Spleen (tissue), 11 donors: ENCODE measurements at regions not wholly inside any gene's neighbourhood (a gene's known extent, or its start where the extent isn't known, plus 50 kb on each side); places are given as distances from the start of the nearest gene placed in this dataset.

Source experiments
- DNase-seq: peaks from one replicate; pipeline ENCODE4 v3.0.0-alpha.2; 2020
- H3K27ac ChIP-seq, 8 donors: fragments of 200-600 bp; sonication (generic) in 7 of 8; 1 replicate in 4 of 8; 2 replicates in 4 of 8; pipeline versions ENCODE4 v1.5.0 to v1.8.0; 2016 to 2021; ENCODE audit warnings: inconsistent platforms in 4 of 8, mild to moderate bottlenecking in 4 of 8, moderate library complexity in 1 of 8
- H3K27me3 ChIP-seq, 7 donors: fragments of 200-600 bp; sonication (generic) in 6 of 7; replicated peaks in 1 of 7; 1 replicate in 4 of 7; 2 replicates in 3 of 7; pipeline versions ENCODE4 v1.5.0 to v1.8.0; 2016 to 2021; ENCODE audit warnings: inconsistent platforms in 3 of 7, mild to moderate bottlenecking in 1 of 7
- H3K36me3 ChIP-seq, 6 donors: fragments of 200-600 bp; sonication (generic) in 5 of 6; 1 replicate in 4 of 6; 2 replicates in 2 of 6; pipeline versions ENCODE4 v1.5.0 to v1.8.0; 2016 to 2021; ENCODE audit warnings: inconsistent platforms in 2 of 6
- H3K4me1 ChIP-seq, 6 donors: fragments of 200-600 bp; sonication (generic) in 5 of 6; 1 replicate in 3 of 6; 2 replicates in 3 of 6; pipeline versions ENCODE4 v1.5.0 to v1.8.0; 2016 to 2021; ENCODE audit warnings: inconsistent platforms in 3 of 6
- H3K4me3 ChIP-seq, 8 donors: fragments of 200-600 bp; sonication (generic) in 7 of 8; 1 replicate in 4 of 8; 2 replicates in 4 of 8; pipeline versions ENCODE4 v1.5.0 to v1.8.0; 2016 to 2021; ENCODE audit warnings: inconsistent platforms in 4 of 8, mild to moderate bottlenecking in 4 of 8, moderate library complexity in 2 of 8
- H3K9me3 ChIP-seq, 8 donors: fragments of 200-600 bp; sonication (generic) in 7 of 8; 1 replicate in 4 of 8; 2 replicates in 4 of 8; pipeline versions ENCODE4 v1.5.0 to v1.8.0; 2016 to 2021; ENCODE audit warnings: inconsistent platforms in 4 of 8
- POLR2A ChIP-seq, 3 donors: fragments of 450-650 bp; IDR thresholded peaks; one replicate each; pipeline ENCODE4 v1.5.1; 2017; ENCODE audit warnings: antibody characterized with exemption in 3 of 3, mild to moderate bottlenecking in 1 of 3
- POLR2AphosphoS5 ChIP-seq, 3 donors: sonication (generic); formaldehyde crosslinking; IDR thresholded peaks; one replicate each; pipeline ENCODE4 v1.5.1; 2017; ENCODE audit warnings: antibody characterized with exemption in 3 of 3
- WGBS, 5 donors: extraction: QIAGEN DNeasy Blood & Tissue Kit in 3 of 5; methylation state at CpG; one replicate each; pipeline versions ENCODE4 v1.1.5 to v1.1.7; 2013 to 2018; 5-methylcytosine and 5-hydroxymethylcytosine counted together
- intact Hi-C: fragments of 100-400 bp; cut with DNase I; formaldehyde crosslinking; loops from one replicate; pipeline ENCODE4 v1.15.0; 2023; ENCODE audit warnings: low total_unique reads
- TF ChIP-seq, protein P1 (sequence below), 11 experiments: fragments of 200-600 bp in 7 of 11; fragments of 450-650 bp in 4 of 11; sonication (generic) in 4 of 11; IDR thresholded peaks in 8 of 11; conservative IDR thresholded peaks in 3 of 11; 1 replicate in 7 of 11; 2 replicates in 4 of 11; pipeline versions ENCODE4 v1.4.0 to v1.8.0; 2016 to 2021; ENCODE audit warnings: antibody characterized with exemption in 11 of 11, inconsistent platforms in 4 of 11, mild to moderate bottlenecking in 1 of 11
- donor health status: healthy with polysubstance abuse.
- donor health status: DM: no; HTN: no; CAD: no; lungs with moderate emphysema.
- donor health status: DM: no; HTN: no; CAD: no.
- donor health status: Bipolar disorder and iron deficiency.
- donor health status: healthy.
- donor health status: DM: no; HTN: no; CAD: no.
- donor health status: DM: yes; HTN: yes; CAD: no.

DNA sequence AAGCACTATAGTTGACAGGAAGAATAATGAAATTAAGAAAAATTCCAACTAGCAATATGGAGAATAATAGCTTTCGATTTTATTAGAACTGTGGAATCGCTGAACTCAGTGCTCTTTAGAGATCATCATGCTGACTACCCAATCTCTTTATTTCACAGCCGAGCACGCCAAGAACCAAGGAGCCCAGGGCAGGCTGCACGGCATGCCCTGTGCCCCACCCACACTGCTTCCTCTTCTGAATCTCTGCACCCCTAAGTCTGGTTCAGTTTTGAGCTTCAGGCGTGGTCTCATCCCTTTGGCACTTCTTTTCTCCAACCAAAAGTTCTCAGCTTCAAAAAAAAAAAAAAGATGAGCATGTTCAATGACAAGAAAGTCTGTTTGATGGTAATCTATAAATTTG is 92.4 kb upstream of the ZNF800 start:
- Histone ChIP-seq H3K9me3 (peaks cover 0 to 7% (median 2%) of the 10 kb centered on the region in 8 donors), H3K27me3 (peaks cover 0 to 9% (median 0%) of the 10 kb centered on the region in 7 donors), H3K27ac (no peak overlapping the region), H3K4me3 (no peak overlapping the region), H3K36me3 (no peaks in the 10 kb centered on the region), H3K4me1 (no peaks in the 10 kb centered on the region)
- intact Hi-C loops, result no loop called here
- WGBS, 5 donors, result 60 to 81% (median 71%) methylated on average over 6 of the region's 6 CpGs
- no peak for TF ChIP-seq POLR2A (IDR thresholded peaks at IDR 0.05)
- no peak for TF ChIP-seq POLR2AphosphoS5 (IDR thresholded peaks at IDR 0.05)
- TF ChIP-seq, protein P1, sequence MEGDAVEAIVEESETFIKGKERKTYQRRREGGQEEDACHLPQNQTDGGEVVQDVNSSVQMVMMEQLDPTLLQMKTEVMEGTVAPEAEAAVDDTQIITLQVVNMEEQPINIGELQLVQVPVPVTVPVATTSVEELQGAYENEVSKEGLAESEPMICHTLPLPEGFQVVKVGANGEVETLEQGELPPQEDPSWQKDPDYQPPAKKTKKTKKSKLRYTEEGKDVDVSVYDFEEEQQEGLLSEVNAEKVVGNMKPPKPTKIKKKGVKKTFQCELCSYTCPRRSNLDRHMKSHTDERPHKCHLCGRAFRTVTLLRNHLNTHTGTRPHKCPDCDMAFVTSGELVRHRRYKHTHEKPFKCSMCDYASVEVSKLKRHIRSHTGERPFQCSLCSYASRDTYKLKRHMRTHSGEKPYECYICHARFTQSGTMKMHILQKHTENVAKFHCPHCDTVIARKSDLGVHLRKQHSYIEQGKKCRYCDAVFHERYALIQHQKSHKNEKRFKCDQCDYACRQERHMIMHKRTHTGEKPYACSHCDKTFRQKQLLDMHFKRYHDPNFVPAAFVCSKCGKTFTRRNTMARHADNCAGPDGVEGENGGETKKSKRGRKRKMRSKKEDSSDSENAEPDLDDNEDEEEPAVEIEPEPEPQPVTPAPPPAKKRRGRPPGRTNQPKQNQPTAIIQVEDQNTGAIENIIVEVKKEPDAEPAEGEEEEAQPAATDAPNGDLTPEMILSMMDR (IDR thresholded peaks at IDR 0.05 in 8 of 11, conservative IDR thresholded peaks at IDR 0.05 in 3 of 11), result no peak
- no peak for DNase-seq

- Histone ChIP-seq H3K27ac (no peak overlapping the region), H3K4me3 (no peak overlapping the region), H3K36me3 (no peaks in the 10 kb centered on the region), H3K4me1 (no peaks in the 10 kb centered on the region), H3K9me3 (no peaks in the 10 kb centered on the region), H3K27me3 (peaks cover 0 to 34% (median 0%) of the 10 kb centered on the region in 7 donors)
- no peak for DNase-seq
- 72 to 79% (median 73%) methylated on average over 2 of the region's 2 CpGs for WGBS, 5 donors
- TF ChIP-seq POLR2A (IDR thresholded peaks at IDR 0.05) (no peak), POLR2AphosphoS5 (IDR thresholded peaks at IDR 0.05) (no peak)
- TF ChIP-seq, protein P1 (IDR thresholded peaks at IDR 0.05 in 8 of 11, conservative IDR thresholded peaks at IDR 0.05 in 3 of 11), result no peak
- intact Hi-C loops, result no loop called here
Measured at GRCh38 chr7:127478461-127478860, 86.0 kb upstream of the ZNF800 start.

DNA sequence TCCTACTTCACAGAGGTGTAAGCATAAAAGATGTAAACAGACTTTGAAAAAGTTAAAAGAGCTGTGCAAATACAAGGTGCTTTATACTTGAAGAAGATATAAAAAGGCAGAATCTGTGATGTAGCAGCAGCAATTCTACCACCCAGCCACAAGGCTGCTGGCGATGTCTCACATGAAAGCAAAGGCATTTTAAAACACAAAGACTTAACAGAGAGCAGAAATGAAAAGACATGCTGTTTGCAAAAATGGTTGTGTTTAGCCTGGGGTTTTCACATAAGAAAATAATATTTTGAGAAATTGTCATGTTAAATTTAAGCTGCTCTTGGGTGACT is 85.5 kb upstream of the ZNF800 start:
- no peak overlapping the region for H3K4me3 ChIP-seq
- H3K9me3 ChIP-seq, result no peaks in the 10 kb centered on the region
- no peaks in the 10 kb centered on the region for H3K36me3 ChIP-seq
- 0 to 25% (median 15%) methylated on average over 1 of the region's 1 CpG for WGBS, 5 donors
- H3K27ac ChIP-seq, result no peak overlapping the region
- TF ChIP-seq POLR2AphosphoS5 (IDR thresholded peaks at IDR 0.05) (no peak), POLR2A (IDR thresholded peaks at IDR 0.05) (no peak)
- TF ChIP-seq, protein P1 (IDR thresholded peaks at IDR 0.05 in 8 of 11, conservative IDR thresholded peaks at IDR 0.05 in 3 of 11), result no peak
- H3K27me3 ChIP-seq, result peaks cover 0 to 34% (median 0%) of the 10 kb centered on the region in 7 donors
- no peak for DNase-seq
- no peaks in the 10 kb centered on the region for H3K4me1 ChIP-seq
- intact Hi-C loops, result no loop called here

- TF ChIP-seq POLR2AphosphoS5 (IDR thresholded peaks at IDR 0.05), result no peak
- no peaks in the 10 kb centered on the region for H3K9me3 ChIP-seq
- intact Hi-C loops, result no loop called here
- H3K4me1 ChIP-seq, result no peaks in the 10 kb centered on the region
- no peak overlapping the region for H3K4me3 ChIP-seq
- no peaks in the 10 kb centered on the region for H3K36me3 ChIP-seq
- WGBS, 5 donors, result 42 to 66% (median 59%) methylated on average over 7 of the region's 7 CpGs
- no peak for DNase-seq
- H3K27me3 ChIP-seq, result peaks cover 0 to 34% (median 0%) of the 10 kb centered on the region in 7 donors
- H3K27ac ChIP-seq, result no peak overlapping the region
Measured at GRCh38 chr7:127477295-127478023, 85.0 kb upstream of the ZNF800 start.
